Left renal cortex interstitium (tissue), 4 donors: ENCODE measurements at regions not wholly inside any gene's neighbourhood (a gene's known extent, or its start where the extent isn't known, plus 50 kb on each side); places are given as distances from the start of the nearest gene placed in this dataset.
"Not testable (repeated sequence)": the region's sequence is repeated elsewhere in the genome, so short reads cannot be mapped to it uniquely, and the experiment has no call there.

ENCODE experiments used
- DNase-seq, 4 donors: peaks; one replicate each; pipeline ENCODE4 v3.0.0-alpha.2; 2013; ENCODE audit warnings: low read depth in 4 of 4, low spot score in 2 of 4, missing footprints in 1 of 4

GRCh38 chr15:37397266-37398022 is 297.1 kb upstream of the MEIS2 start:
- DNase-seq = no peak

DNA sequence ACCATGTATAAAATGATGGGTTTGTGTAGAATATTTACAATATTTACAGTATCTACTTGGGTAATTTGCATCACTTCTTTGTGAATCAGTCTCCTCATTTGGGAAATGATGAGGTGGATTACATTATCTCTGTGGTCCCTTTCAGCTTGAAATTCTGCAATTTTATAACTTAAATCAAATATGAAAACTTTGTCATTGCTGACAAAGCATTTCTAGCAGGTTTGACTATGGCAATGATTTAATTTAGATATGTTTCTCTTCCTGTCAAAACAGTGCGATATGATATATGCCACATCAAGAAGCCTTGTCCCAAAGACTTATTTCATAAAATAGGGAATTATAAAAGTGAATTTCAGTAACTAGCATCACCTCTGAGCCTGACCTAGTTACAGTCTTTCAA is 315.8 kb upstream of the MEIS2 start:
- no peak for DNase-seq

- DNase-seq = no peak
Measured at GRCh38 chr15:37425541-37425940, 325.2 kb upstream of the MEIS2 start.

- DNase-seq = not testable (repeated sequence)
Measured at GRCh38 chr15:37427393-37427792, 327.0 kb upstream of the MEIS2 start.

GRCh38 chr15:37446921-37447320 is 346.6 kb upstream of the MEIS2 start:
- no peak for DNase-seq

- no peak for DNase-seq
Measured at GRCh38 chr15:37452498-37452897, 352.1 kb upstream of the MEIS2 start.

GRCh38 chr15:37480482-37480881 is 380.1 kb upstream of the MEIS2 start:
- DNase-seq = no peak

DNA sequence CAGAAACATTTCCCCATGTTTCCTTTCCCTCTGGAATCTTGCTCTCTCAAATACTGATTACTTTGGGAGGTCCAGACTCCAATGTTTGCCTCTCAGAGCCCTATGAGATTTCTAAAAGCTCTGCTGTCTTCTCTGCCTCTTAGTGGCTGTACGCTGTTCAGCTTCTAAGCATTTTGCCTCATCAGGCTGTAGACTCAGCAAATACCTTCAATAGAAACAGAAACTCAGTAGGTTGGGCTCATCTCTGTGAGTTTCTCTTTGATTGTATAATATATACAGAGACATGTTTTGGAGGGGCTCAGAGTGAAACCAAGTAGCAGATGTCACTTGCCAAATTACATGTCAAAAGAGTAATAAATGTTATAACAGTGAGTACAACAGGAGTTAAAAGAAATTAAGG is 380.8 kb upstream of the MEIS2 start:
- DNase-seq = no peak

GRCh38 chr15:37483779-37484178 is 383.4 kb upstream of the MEIS2 start:
- no peak for DNase-seq

DNA sequence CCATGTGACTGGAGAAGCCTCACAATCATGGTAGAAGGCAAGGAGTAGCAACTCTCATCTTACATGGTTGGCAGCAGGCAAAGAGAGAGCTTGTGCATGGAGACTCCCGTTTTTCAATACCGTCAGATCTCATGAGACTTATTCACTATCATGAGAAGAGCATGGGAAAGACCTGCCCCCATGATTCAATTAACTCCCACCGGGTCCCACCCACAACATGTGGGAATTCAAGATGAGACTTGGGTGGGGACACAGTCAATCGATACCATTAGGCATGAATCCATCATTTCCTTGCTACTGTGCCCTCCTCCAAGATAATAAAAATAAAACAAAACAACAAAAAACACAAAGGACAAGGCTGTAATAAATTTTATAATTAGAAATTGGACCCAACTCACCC is 384.7 kb upstream of the MEIS2 start:
- no peak for DNase-seq

- no peak for DNase-seq
Measured at GRCh38 chr15:37490707-37491106, 390.4 kb upstream of the MEIS2 start.

GRCh38 chr15:37516621-37517020 is 416.3 kb upstream of the MEIS2 start:
- DNase-seq = no peak

DNA sequence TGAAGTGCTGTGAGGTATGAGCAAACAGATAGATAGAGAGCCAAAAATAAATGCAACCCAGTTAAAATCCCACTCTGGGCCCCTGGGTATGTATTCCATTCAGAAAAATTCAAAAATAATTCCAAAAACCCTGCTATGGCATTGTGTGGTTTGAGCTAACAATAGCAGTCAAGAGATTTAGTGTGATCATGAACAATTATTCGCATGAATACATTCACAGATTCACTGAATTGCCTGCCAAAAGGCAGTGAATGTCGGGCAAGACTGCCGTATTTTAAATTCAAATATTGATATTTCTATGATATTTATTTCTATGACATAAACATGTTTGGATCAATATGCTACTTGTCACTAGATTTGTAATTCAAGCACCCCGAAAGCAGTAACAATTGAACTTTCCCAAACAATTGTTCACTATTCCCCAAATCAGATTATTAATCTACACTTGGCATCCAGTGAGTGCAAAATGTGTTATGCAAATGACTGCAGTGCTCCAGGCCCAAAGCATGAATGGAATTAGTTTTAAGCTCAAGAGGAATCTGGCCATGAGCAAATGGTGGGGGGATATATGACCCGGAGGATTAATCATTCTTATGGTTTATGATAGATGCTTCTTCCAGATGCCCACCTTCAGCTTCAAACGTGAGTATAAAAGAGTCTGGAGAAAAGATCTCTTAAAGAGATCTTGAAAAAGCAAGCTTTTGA is 417.0 kb upstream of the MEIS2 start:
- no peak for DNase-seq

- DNase-seq = no peak
Measured at GRCh38 chr15:37518436-37518835, 416.0 kb upstream of the TMCO5A start.

- DNase-seq = no peak
Measured at GRCh38 chr15:37520026-37520425, 414.4 kb upstream of the TMCO5A start.

- no peak for DNase-seq
Measured at GRCh38 chr15:37520882-37521281, 413.6 kb upstream of the TMCO5A start.

DNA sequence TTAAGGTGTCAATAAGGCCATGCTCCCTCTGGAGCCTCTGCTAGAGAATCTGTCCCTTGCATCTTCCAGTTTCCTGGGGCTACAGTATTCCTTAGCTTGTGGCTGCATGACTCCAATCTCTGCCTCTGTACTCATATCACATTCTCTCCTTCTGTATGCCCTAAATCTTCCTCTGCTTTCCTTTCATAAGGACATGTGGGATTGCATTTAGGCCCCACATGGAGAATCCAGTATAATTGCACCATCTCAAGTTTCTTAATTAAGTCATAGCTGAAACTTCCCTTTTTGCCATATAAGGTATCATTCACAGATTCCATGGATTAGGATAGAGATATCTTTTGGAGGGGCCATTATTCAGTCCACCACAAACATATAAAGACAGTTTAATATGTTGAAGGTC is 409.8 kb upstream of the TMCO5A start:
- no peak for DNase-seq

- no peak for DNase-seq
Measured at GRCh38 chr15:37528432-37528831, 406.0 kb upstream of the TMCO5A start.

DNA sequence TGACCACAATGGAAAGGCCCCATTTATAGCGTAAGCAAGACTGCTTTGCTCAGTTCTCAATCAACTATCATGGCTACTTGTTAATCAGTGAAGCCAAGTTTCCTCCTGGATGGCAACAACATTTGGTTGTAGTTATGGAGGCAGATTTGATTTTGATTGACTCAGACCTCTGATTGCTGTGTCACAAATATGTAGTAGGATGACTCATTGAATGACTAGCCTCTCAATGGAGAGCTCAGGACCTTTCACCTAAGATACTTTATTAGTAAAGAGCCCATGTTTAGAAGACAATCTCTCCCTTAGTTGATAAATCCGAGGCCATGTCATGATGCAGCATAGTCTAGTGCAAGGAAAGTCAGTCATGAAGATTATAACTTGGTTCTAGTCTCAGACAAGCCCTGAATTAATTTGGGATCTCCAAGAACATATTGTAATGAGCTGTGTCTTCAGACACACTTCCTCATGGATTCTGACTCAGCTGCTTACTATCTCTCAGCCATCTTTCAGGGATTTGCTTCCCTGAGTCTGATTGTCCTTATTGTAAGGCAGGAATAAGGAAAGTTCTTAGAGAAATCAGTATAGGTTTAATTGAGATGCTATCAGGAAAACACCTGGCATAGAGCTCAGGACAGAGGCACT is 397.4 kb upstream of the TMCO5A start:
- no peak for DNase-seq

- no peak for DNase-seq
Measured at GRCh38 chr15:37537802-37538201, 396.6 kb upstream of the TMCO5A start.

DNA sequence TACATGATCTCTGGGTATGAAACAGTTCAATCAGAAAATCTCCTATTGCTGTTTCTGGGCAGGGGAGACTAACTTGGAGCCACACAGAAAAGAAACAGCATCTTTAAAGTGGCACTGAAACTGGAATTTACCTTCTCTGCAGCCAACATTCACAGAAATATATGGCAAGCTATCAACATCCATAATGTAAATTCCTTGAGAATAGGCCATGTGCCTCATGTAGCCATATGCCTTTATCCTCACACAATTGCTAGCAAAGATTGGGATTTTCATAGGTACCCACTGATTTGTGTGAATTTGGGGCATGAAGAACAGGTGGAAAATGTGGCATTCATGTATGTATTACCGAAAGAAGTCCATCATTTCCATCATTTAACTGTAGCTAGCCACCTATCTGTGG is 386.3 kb upstream of the TMCO5A start:
- no peak for DNase-seq
